ENCODE measurements at regions not wholly inside any gene's neighbourhood (a gene's known extent, or its start where the extent isn't known, plus 50 kb on each side); places are given as distances from the start of the nearest gene placed in this dataset.

DNA sequence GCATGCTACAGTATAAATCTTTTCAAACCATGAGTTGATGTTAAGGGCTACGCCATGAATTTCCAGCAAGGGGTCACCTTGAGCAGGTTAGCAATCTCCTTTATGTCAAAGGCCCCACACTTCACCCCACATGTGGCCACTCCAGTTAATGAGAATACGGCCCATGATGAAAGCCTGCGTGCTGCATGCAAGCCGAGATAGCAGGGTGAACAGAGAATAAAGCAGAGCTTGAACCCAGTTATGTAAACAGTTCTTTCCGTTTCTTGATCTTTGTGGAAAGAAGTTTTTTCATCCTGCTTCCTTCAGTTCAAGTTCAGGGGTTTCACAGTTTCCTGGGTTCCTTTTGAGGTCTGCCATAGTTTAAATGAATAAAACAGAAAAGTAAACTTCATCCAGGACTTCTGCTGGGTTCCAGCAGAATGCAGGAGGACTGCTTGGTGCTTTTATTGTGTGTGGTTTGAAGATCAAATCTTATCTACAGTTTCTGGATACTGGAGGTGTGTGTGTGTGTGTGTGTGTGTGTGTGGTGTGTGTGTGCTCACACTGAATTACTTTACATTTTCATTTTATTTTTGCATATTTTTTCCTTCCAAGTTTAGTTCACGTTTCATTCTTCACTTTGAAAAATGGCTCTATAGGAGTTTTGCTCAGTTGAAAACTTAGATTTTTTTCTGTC, 87.1 kb downstream of the HMHB1 start:
- intact Hi-C loops (cut with DNase I; ENCODE audit: low total_unique reads), result no loop called here
- no peak for DNase-seq

GRCh38 chr5:143908959-143909358, 97.0 kb downstream of the HMHB1 start:
- Histone ChIP-seq H3K36me3 (no peaks in the 10 kb centered on the region), H3K4me1 (no peaks in the 10 kb centered on the region), H3K4me3 (no peak overlapping the region), H3K27me3 (no peaks in the 10 kb centered on the region), H3K27ac (no peak overlapping the region), H3K9me3 (no peaks in the 10 kb centered on the region)
- no peak for DNase-seq
- no peak for TF ChIP-seq EP300 (IDR thresholded peaks at IDR 0.05; ENCODE audit: low read depth)
- no peak for TF ChIP-seq POLR2A (IDR thresholded peaks at IDR 0.05)
- TF ChIP-seq, protein P1, sequence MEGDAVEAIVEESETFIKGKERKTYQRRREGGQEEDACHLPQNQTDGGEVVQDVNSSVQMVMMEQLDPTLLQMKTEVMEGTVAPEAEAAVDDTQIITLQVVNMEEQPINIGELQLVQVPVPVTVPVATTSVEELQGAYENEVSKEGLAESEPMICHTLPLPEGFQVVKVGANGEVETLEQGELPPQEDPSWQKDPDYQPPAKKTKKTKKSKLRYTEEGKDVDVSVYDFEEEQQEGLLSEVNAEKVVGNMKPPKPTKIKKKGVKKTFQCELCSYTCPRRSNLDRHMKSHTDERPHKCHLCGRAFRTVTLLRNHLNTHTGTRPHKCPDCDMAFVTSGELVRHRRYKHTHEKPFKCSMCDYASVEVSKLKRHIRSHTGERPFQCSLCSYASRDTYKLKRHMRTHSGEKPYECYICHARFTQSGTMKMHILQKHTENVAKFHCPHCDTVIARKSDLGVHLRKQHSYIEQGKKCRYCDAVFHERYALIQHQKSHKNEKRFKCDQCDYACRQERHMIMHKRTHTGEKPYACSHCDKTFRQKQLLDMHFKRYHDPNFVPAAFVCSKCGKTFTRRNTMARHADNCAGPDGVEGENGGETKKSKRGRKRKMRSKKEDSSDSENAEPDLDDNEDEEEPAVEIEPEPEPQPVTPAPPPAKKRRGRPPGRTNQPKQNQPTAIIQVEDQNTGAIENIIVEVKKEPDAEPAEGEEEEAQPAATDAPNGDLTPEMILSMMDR (IDR thresholded peaks at IDR 0.05), result no peak
- TF ChIP-seq POLR2AphosphoS5 (IDR thresholded peaks at IDR 0.05), result no peak
- in situ Hi-C loops (cut with MboI; ENCODE audit: low pct_ligation_motif_present in 1 of 4, low pct_unique_long_range_greater_than_20kb in 1 of 4, low sequenced_read_pairs in 3 of 4), result no loop called here
- WGBS, 2 donors (ENCODE audit: low coverage in 1 of 2), result 93 to 97% methylated on average over 1 of the region's 1 CpG
- intact Hi-C loops (cut with DNase I; ENCODE audit: low total_unique reads), result no loop called here

More for the DNA sequence above, 87.1 kb downstream of the HMHB1 start:
- Histone ChIP-seq H3K4me3 (no peak overlapping the region), H3K27me3 (no peaks in the 10 kb centered on the region), H3K4me1 (no peaks in the 10 kb centered on the region), H3K36me3 (no peaks in the 10 kb centered on the region), H3K9me3 (no peaks in the 10 kb centered on the region), H3K27ac (no peak overlapping the region)
- WGBS, 2 donors (ENCODE audit: low coverage in 1 of 2), result 57 to 76% methylated on average over 4 to 6 of the region's 6 CpGs
- TF ChIP-seq EP300 (IDR thresholded peaks at IDR 0.05; ENCODE audit: low read depth) (no peak), POLR2A (IDR thresholded peaks at IDR 0.05) (no peak), POLR2AphosphoS5 (IDR thresholded peaks at IDR 0.05) (no peak)
- TF ChIP-seq, protein P1 (IDR thresholded peaks at IDR 0.05), result no peak
- in situ Hi-C loops (cut with MboI; ENCODE audit: low pct_ligation_motif_present in 1 of 4, low pct_unique_long_range_greater_than_20kb in 1 of 4, low sequenced_read_pairs in 3 of 4), result no loop called here

- intact Hi-C loops (cut with DNase I; ENCODE audit: low total_unique reads), result no loop called here
- 91% methylated on average over 1 of the region's 1 CpG; no CpG with 5 or more reads in 1 of the 2 donors for WGBS, 2 donors (ENCODE audit: low coverage in 1 of 2)
Observed at GRCh38 chr5:143913008-143913752, 101.2 kb downstream of the HMHB1 start.

DNA sequence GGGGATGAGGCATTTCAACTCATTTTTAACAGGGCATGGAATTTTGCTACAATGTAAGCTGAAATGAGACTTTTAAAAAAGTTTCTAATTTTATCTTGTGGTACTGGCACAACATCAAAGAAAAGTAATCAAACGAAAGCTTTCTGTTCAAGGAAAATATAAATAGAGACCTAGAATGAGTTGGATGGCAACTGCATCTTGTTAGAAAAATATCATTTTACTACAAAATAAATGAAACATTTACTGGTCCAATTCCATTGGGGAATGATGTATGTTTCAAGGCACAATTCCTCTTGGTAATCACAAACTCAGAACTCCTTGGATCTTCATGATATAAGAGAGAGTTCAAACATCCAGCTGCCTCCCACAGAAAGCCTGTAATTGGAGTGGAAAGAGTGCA, 102.8 kb downstream of the HMHB1 start:
- no peak overlapping the region for H3K4me3 ChIP-seq
- no peak for TF ChIP-seq POLR2A (IDR thresholded peaks at IDR 0.05)
- no peaks in the 10 kb centered on the region for H3K4me1 ChIP-seq
- WGBS, 2 donors (ENCODE audit: low coverage in 1 of 2), result 18 to 36% methylated on average over 1 of the region's 1 CpG
- in situ Hi-C loops (cut with MboI; ENCODE audit: low pct_ligation_motif_present in 1 of 4, low pct_unique_long_range_greater_than_20kb in 1 of 4, low sequenced_read_pairs in 3 of 4), result no loop called here
- DNase-seq, result no peak
- H3K9me3 ChIP-seq, result no peaks in the 10 kb centered on the region
- no peak overlapping the region for H3K27ac ChIP-seq
- no peaks in the 10 kb centered on the region for H3K36me3 ChIP-seq
- H3K27me3 ChIP-seq, result no peaks in the 10 kb centered on the region
- intact Hi-C loops (cut with DNase I; ENCODE audit: low total_unique reads), result no loop called here

More at GRCh38 chr5:143913008-143913752, 101.2 kb downstream of the HMHB1 start:
- H3K9me3 ChIP-seq, result no peaks in the 10 kb centered on the region
- no peaks in the 10 kb centered on the region for H3K27me3 ChIP-seq
- no peak for DNase-seq
- H3K4me1 ChIP-seq, result no peaks in the 10 kb centered on the region
- in situ Hi-C loops (cut with MboI; ENCODE audit: low pct_ligation_motif_present in 1 of 4, low pct_unique_long_range_greater_than_20kb in 1 of 4, low sequenced_read_pairs in 3 of 4), result no loop called here
- no peaks in the 10 kb centered on the region for H3K36me3 ChIP-seq
- no peak overlapping the region for H3K27ac ChIP-seq
- H3K4me3 ChIP-seq, result no peak overlapping the region
- no peak for TF ChIP-seq POLR2AphosphoS5 (IDR thresholded peaks at IDR 0.05)
- TF ChIP-seq EP300 (IDR thresholded peaks at IDR 0.05; ENCODE audit: low read depth), result no peak
- TF ChIP-seq, protein P1 (IDR thresholded peaks at IDR 0.05), result no peak
- TF ChIP-seq POLR2A (IDR thresholded peaks at IDR 0.05), result no peak
